DMS153 treated with DMSO at 0.1 percent for 48 hours (cell line): ENCODE measurements at regions not wholly inside any gene's neighbourhood (a gene's known extent, or its start where the extent isn't known, plus 50 kb on each side); places are given as distances from the start of the nearest gene placed in this dataset.
A peak's percentile ranks its signal among the peaks of the same experiment; 100 is the strongest.
"Not testable (repeated sequence)": the region's sequence is repeated elsewhere in the genome, so short reads cannot be mapped to it uniquely, and the experiment has no call there.

Source experiments
- DNase-seq: peaks from one replicate; lab custom pipeline; 2025; ENCODE audit not compliant: unreplicated experiment; lab: John Stamatoyannopoulos, UW

- no peak for DNase-seq
Measured at GRCh38 chr6:19210849-19211590, 626.1 kb upstream of the ID4 start.

GRCh38 chr6:19214231-19214630 lies 622.9 kb upstream of the ID4 start:
- no peak for DNase-seq

- DNase-seq = no peak
Measured at GRCh38 chr6:19219931-19220330, 617.2 kb upstream of the ID4 start.

GRCh38 chr6:19231878-19232561 lies 605.1 kb upstream of the ID4 start:
- DNase-seq = peak; percentile 24

- DNase-seq = no peak
Measured at GRCh38 chr6:19245656-19246055, 591.5 kb upstream of the ID4 start.

- not testable (repeated sequence) for DNase-seq
Measured at GRCh38 chr6:19247181-19247580, 590.0 kb upstream of the ID4 start.

GRCh38 chr6:19256123-19256522 lies 581.0 kb upstream of the ID4 start:
- not testable (repeated sequence) for DNase-seq

GRCh38 chr6:19261642-19262041 lies 575.5 kb upstream of the ID4 start:
- no peak for DNase-seq

- peak; percentile 44 for DNase-seq
Measured at GRCh38 chr6:19268117-19268516, 569.1 kb upstream of the ID4 start.

GRCh38 chr6:19268718-19269117 lies 568.5 kb upstream of the ID4 start:
- no peak for DNase-seq

GRCh38 chr6:19269341-19269898 lies 567.8 kb upstream of the ID4 start:
- DNase-seq = no peak

- DNase-seq = no peak
Measured at GRCh38 chr6:19270616-19271015, 566.6 kb upstream of the ID4 start.

- DNase-seq = no peak
Measured at GRCh38 chr6:19279273-19279684, 557.9 kb upstream of the ID4 start.

GRCh38 chr6:19287928-19288327 lies 549.2 kb upstream of the ID4 start:
- DNase-seq = no peak

GRCh38 chr6:19289457-19289856 lies 547.7 kb upstream of the ID4 start:
- DNase-seq = no peak

- peak; percentile 92 for DNase-seq
Measured at GRCh38 chr6:19297880-19298279, 539.3 kb upstream of the ID4 start.

- DNase-seq = no peak
Measured at GRCh38 chr6:19298421-19298820, 538.7 kb upstream of the ID4 start.

GRCh38 chr6:19299129-19299528 lies 538.0 kb upstream of the ID4 start:
- no peak for DNase-seq

- DNase-seq = peak; percentile 37
Measured at GRCh38 chr6:19301980-19302379, 535.2 kb upstream of the ID4 start.

GRCh38 chr6:19303383-19303782 lies 533.8 kb upstream of the ID4 start:
- DNase-seq = peak; percentile 85

- DNase-seq = no peak
Measured at GRCh38 chr6:19309661-19310060, 527.5 kb upstream of the ID4 start.

GRCh38 chr6:19311786-19312185 lies 525.4 kb upstream of the ID4 start:
- DNase-seq = no peak
